Keratinocyte (primary cell): ENCODE measurements at regions not wholly inside any gene's neighbourhood (a gene's known extent, or its start where the extent isn't known, plus 50 kb on each side); places are given as distances from the start of the nearest gene placed in this dataset.

Experiments used
- EZH2 ChIP-seq: IDR thresholded peaks from one replicate; pipeline ENCODE4 v1.6.1; 2012; ENCODE audit warnings: inconsistent platforms, mild to moderate bottlenecking, low read length, moderate library complexity
- TF ChIP-seq, protein P1 (sequence below), 3 experiments: IDR thresholded peaks in 1 of 3; conservative IDR thresholded peaks in 1 of 3; optimal IDR thresholded peaks in 1 of 3; 2 replicates in 2 of 3; 3 replicates in 1 of 3; pipeline versions ENCODE3 to v1.5.1; 2011; ENCODE audit warnings: low read length in 3 of 3, mild to moderate bottlenecking in 3 of 3, moderate library complexity in 2 of 3, control low read depth in 1 of 3, inconsistent platforms in 1 of 3; ENCODE audit not compliant: insufficient read depth in 2 of 3; ENCODE audit errors: extremely low read depth in 1 of 3

GRCh38 chr5:4725594-4725993 lies 414.5 kb upstream of the ADAMTS16 start:
- TF ChIP-seq, protein P1, sequence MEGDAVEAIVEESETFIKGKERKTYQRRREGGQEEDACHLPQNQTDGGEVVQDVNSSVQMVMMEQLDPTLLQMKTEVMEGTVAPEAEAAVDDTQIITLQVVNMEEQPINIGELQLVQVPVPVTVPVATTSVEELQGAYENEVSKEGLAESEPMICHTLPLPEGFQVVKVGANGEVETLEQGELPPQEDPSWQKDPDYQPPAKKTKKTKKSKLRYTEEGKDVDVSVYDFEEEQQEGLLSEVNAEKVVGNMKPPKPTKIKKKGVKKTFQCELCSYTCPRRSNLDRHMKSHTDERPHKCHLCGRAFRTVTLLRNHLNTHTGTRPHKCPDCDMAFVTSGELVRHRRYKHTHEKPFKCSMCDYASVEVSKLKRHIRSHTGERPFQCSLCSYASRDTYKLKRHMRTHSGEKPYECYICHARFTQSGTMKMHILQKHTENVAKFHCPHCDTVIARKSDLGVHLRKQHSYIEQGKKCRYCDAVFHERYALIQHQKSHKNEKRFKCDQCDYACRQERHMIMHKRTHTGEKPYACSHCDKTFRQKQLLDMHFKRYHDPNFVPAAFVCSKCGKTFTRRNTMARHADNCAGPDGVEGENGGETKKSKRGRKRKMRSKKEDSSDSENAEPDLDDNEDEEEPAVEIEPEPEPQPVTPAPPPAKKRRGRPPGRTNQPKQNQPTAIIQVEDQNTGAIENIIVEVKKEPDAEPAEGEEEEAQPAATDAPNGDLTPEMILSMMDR (optimal IDR thresholded peaks at IDR 0.05 in 1 of 3, IDR thresholded peaks at IDR 0.05 in 1 of 3, conservative IDR thresholded peaks at IDR 0.05 in 1 of 3; ENCODE audit: extremely low read depth in 1 of 3, insufficient read depth in 2 of 3, low read length in 3 of 3): no peak
- no peak for TF ChIP-seq EZH2
